ENCODE measurements at regions not wholly inside any gene's neighbourhood (a gene's known extent, or its start where the extent isn't known, plus 50 kb on each side); places are given as distances from the start of the nearest gene placed in this dataset.

GRCh38 chr15:62611002-62611401 is 431.5 kb upstream of the TPM1 start:
- Mint-ChIP-seq H3K9me3 (ENCODE audit: low read depth) (no peaks in the 10 kb centered on the region), H3K4me3 (ENCODE audit: unreplicated experiment) (no peak overlapping the region), H3K36me3 (ENCODE audit: low read depth) (no peaks in the 10 kb centered on the region), H3K27ac (ENCODE audit: unreplicated experiment) (no peak overlapping the region), H3K4me1 (ENCODE audit: low read depth) (peaks cover 25% of the 10 kb centered on the region), H3K27me3 (ENCODE audit: low read depth) (peaks cover 6% of the 10 kb centered on the region)
- DNase-seq (ENCODE audit: low spot score) = no peak
- TF ChIP-seq CTCF (IDR thresholded peaks at IDR 0.05) = no peak

- Mint-ChIP-seq H3K27me3 (ENCODE audit: low read depth) (peaks cover 6% of the 10 kb centered on the region), H3K4me1 (ENCODE audit: low read depth) (peaks cover 14% of the 10 kb centered on the region), H3K36me3 (ENCODE audit: low read depth) (no peaks in the 10 kb centered on the region), H3K4me3 (ENCODE audit: unreplicated experiment) (no peak overlapping the region), H3K9me3 (ENCODE audit: low read depth) (no peaks in the 10 kb centered on the region), H3K27ac (ENCODE audit: unreplicated experiment) (no peak overlapping the region)
- no peak for TF ChIP-seq CTCF (IDR thresholded peaks at IDR 0.05)
- DNase-seq (ENCODE audit: low spot score) = no peak
These were observed 430.3 kb upstream of the TPM1 start for GRCh38 chr15:62612183-62612733.

GRCh38 chr15:62612771-62613170 is 429.8 kb upstream of the TPM1 start:
- TF ChIP-seq CTCF (IDR thresholded peaks at IDR 0.05) = no peak
- Mint-ChIP-seq H3K27ac (ENCODE audit: unreplicated experiment) (no peak overlapping the region), H3K4me1 (ENCODE audit: low read depth) (peaks cover 13% of the 10 kb centered on the region), H3K9me3 (ENCODE audit: low read depth) (no peaks in the 10 kb centered on the region), H3K27me3 (ENCODE audit: low read depth) (peaks cover 6% of the 10 kb centered on the region), H3K4me3 (ENCODE audit: unreplicated experiment) (no peak overlapping the region), H3K36me3 (ENCODE audit: low read depth) (no peaks in the 10 kb centered on the region)
- no peak for DNase-seq (ENCODE audit: low spot score)

- no peak for DNase-seq (ENCODE audit: low spot score)
- Mint-ChIP-seq H3K4me3 (ENCODE audit: unreplicated experiment) (no peak overlapping the region), H3K27me3 (ENCODE audit: low read depth) (peaks cover 4% of the 10 kb centered on the region), H3K9me3 (ENCODE audit: low read depth) (no peaks in the 10 kb centered on the region), H3K36me3 (ENCODE audit: low read depth) (no peaks in the 10 kb centered on the region), H3K4me1 (ENCODE audit: low read depth) (peaks cover 22% of the 10 kb centered on the region), H3K27ac (ENCODE audit: unreplicated experiment) (no peak overlapping the region)
- TF ChIP-seq CTCF (IDR thresholded peaks at IDR 0.05) = no peak
These were observed 425.8 kb upstream of the TPM1 start for GRCh38 chr15:62616746-62617145.

GRCh38 chr15:62617741-62618140 is 424.8 kb upstream of the TPM1 start:
- H3K36me3 Mint-ChIP-seq (ENCODE audit: low read depth) = peaks cover 2% of the 10 kb centered on the region
- H3K27ac Mint-ChIP-seq (ENCODE audit: unreplicated experiment) = no peak overlapping the region
- H3K4me3 Mint-ChIP-seq (ENCODE audit: unreplicated experiment) = no peak overlapping the region
- DNase-seq (ENCODE audit: low spot score) = no peak
- H3K9me3 Mint-ChIP-seq (ENCODE audit: low read depth) = no peaks in the 10 kb centered on the region
- no peak for TF ChIP-seq CTCF (IDR thresholded peaks at IDR 0.05)
- peaks cover 22% of the 10 kb centered on the region for H3K4me1 Mint-ChIP-seq (ENCODE audit: low read depth)
- no peaks in the 10 kb centered on the region for H3K27me3 Mint-ChIP-seq (ENCODE audit: low read depth)

Data from chondrocyte (in vitro differentiated cells).